GM19468 (cell line): ENCODE measurements at regions not wholly inside any gene's neighbourhood (a gene's known extent, or its start where the extent isn't known, plus 50 kb on each side); places are given as distances from the start of the nearest gene placed in this dataset.

Source experiments
- ATAC-seq: cut with Tn5 transposase; IDR thresholded peaks from one replicate; pipeline ENCODE4 v1.9.1; 2021; ENCODE audit warnings: mild to moderate bottlenecking, moderate library complexity, moderate number of reproducible peaks; ENCODE audit not compliant: unreplicated experiment; ENCODE audit errors: extremely low read depth

DNA sequence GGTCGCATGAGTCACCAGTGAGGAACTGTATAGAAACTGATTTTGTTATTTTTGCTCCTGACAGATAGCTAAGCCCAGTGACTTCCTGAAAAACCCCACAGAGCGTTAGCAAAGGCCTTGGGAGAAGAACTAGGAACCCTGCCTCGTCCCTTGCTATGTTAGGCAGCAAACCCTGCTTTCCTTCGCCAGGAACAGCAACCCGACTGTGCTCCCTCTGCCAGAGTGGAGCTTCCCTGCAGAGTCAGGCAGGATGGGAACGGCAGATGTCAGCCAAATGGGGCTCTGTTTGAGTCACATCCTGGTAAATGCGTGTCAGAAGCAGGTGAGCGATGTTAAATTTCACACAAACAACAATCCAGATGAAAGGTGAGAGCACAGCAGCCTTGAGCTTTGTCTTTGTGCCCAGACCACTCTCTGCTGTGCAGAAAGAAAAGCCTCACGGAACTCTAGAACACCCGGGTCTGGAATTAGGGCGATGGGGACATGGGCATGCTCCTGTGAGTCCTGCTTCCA is 186.6 kb downstream of the ADAMTS15 start:
- no peak for ATAC-seq

DNA sequence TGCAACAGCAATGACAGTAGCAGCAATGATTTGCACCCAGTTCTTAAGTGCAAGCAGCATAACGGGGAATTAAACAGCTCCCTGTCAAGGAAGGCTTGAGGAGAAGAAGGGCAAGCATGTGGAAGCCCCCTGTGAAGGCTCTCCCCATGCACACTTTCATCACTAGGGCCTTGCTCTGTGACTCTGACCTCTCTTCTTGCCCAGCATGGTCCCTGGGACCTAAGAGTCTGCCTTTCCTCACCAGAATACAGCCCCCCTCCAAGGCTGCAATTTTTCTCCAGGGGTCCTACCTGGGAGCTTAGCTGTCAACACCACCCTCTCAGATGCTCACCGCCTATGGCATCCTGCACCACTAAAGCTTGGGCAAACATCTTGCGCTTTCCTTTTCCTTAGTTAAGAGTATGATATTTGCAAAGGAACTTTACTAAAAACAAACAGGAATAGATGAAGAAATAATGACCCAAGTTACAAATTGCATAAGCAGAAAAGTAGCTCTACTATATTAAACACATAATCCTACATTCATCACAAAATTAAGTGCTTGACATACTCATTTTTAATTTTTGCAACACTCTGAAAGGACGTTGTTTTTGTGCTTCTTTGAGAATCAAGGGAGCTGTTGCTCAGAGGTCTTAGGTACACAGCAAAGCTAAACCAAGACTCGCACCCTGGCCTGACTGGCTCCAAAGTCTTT is 187.6 kb downstream of the ADAMTS15 start:
- ATAC-seq, result no peak

DNA sequence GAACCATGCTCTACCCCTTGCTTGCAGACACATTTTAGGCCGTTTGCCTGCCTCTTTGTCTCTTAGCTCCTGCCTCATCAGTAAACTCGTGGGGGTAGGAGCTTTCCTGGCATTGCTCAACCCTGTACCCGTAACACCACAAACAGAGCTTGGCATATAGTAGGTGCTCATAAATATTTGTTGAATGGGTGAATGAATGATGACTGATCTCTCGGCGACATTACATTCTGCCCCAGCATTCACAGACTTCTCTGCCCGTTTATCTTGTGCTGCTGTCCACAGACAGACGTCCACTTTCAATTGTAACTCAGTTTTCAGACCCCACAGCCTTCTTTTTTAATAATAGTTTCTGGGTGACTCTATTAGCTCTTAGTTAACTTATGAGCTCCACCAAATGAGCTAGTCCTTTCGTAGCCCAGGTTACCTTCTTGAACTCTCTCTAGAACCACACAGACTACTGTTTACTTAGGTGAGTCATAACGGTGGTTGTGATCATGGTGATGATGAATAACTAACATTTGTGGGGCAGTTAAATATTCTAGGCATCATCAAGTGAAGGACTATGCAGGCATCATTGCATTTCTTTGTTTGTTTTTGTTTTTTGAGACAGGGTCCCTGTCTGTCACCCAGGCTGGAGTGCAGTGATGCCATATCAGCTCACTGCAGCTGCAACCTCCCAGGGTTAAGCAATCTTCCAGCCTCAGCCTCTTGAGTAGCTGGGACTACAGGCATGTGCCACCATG is 188.4 kb downstream of the ADAMTS15 start:
- peak; percentile 35 for ATAC-seq

DNA sequence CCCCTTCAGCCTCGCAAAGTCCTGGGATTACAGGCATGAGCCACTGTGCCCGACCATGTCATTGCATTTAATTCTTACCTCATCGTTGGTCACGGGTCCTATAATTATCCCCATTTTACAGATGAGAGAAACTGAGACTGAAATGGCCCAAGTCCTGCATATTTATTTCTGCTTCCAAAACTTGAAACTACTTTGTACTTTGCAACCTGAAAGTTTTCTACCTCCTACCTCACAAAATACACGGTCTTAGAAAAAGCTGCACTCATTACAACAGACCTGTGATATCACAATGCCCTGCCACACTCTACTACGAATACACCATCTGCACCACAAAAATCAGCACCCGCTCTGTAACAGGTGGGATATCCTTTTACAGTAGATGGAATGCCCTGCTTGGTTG is 189.1 kb downstream of the ADAMTS15 start:
- no peak for ATAC-seq

GRCh38 chr11:130638033-130638432 is 189.6 kb downstream of the ADAMTS15 start:
- no peak for ATAC-seq

DNA sequence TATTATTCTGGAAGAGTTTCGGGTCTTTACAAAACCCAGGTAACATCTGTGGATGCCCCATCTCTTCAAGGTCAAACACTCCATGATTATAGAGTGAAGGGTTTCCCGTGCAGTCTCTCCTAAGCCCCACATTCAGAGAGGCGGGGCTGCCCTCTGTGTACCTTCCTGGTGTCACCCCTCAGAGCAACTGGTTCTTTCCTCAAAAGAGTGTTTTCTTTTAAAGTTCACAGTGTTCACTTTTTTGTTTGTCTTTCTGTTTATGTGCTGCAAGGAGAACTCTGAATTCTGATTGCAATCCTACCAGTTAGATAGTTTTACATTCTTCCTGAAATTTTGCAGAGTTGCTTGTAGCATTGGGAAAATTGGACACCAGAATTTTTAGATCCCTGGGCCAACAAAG is 190.2 kb downstream of the ADAMTS15 start:
- ATAC-seq, result no peak

GRCh38 chr11:130639369-130639768 is 190.9 kb downstream of the ADAMTS15 start:
- no peak for ATAC-seq

GRCh38 chr11:130640526-130640925 is 192.1 kb downstream of the ADAMTS15 start:
- no peak for ATAC-seq

- no peak for ATAC-seq
Observed at GRCh38 chr11:130641876-130642275, 193.4 kb downstream of the ADAMTS15 start.

DNA sequence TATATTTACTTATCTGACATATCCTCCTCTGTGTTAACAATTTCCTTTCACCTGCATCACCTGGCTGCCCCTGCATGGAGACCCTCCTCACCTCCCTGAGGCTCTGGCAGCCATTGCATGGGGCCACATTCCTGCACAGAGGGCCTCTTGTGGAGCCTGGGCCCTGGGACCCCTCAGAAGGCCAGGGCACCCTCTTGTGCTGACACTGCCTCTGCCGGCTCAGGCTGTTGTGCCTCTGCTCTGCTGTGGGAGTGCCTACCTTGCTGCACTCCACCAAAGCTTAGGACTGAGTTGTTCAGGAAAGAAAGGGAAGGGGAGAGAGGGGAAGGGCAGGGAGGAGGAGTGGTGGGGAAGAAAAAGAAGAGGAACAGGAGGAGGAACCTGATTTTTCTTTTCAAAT is 194.5 kb downstream of the ADAMTS15 start:
- no peak for ATAC-seq

DNA sequence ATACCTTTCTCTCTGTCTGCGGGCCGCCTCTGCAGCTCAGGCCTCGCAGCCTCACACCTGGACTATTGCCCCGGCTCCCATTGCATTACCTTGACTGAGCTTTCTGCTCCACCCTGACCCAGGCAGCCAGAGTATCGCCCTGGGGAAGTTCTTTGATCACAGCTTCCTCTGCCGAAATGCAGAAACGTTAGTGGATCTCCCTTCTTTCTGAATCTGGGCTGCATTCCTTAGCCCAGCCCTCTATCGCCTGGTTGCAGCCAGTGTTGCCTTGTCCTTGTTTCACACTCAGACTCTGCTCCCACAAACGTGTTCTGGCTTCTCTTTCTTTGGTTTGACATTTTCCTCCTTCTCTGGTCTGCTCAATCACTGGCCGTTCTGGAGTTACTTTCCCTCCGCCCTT is 195.7 kb downstream of the ADAMTS15 start:
- ATAC-seq, result no peak

- no peak for ATAC-seq
Observed at GRCh38 chr11:130645164-130645842, 196.9 kb downstream of the ADAMTS15 start.

DNA sequence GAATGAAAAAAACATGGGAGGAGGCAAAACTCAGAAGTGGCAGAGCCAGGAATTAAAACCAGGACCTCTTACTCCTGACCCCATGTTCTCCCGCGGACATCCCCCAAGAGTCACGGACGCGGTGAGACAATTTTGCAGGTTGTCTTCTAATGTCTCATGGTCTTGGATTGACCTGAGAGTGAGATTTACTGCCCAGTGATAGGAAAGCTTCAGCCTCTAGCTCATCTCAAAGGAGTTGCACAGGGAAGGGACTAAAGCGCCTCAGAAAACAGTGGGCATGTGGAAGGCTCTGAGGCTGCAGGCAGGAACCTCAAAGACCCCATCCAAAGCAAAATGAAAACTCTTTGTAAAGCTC is 197.4 kb downstream of the ADAMTS15 start:
- ATAC-seq, result no peak

GRCh38 chr11:130646881-130647280 is 198.4 kb downstream of the ADAMTS15 start:
- ATAC-seq, result no peak

DNA sequence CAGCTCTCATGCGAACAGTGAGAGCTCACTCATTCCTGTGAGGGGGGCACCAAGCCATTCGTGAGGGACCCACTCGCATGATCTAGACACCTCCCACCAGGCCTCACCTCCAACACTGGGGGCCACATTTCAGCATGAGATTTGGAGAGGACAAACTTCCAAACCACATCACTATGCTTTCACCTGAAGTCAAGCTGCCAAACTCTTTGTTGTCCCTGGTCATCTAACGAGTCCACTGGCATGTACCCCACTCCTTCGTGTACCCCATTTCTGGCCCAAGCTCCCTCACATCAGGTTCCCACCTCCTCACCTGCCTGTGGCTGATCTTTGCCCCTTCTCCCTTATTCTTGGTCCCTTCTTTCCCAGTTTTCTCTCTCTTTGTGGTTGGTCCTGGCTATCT is 198.9 kb downstream of the ADAMTS15 start:
- no peak for ATAC-seq

- no peak for ATAC-seq
Observed at GRCh38 chr11:130649801-130650200, 201.4 kb downstream of the ADAMTS15 start.

DNA sequence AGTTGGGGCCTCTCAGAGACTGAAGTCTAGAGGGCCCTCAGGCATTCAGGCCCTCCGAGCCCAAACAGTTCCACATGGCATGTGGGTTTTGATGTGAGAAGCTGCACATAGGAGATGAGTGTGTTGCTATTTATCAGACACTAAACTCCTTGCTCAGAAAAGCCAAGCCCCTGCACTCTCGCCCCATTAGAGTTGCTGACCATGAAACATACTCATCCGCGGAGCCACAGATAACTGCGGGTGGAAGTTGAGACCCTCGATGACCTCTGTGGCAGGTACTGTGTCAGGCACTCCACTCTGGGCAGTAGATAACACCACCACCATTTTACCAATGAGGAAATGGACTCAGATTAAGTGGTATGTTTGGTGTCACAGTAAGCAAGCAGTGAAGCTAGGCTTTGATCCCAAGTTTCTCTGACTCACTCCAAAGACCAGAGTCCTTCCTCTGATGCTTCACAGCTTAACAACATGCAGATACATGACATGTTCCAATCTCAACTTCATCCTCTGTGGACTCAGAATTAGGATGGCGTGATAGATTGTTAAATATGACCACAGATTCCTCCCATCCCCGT is 202.1 kb downstream of the ADAMTS15 start:
- ATAC-seq, result no peak

DNA sequence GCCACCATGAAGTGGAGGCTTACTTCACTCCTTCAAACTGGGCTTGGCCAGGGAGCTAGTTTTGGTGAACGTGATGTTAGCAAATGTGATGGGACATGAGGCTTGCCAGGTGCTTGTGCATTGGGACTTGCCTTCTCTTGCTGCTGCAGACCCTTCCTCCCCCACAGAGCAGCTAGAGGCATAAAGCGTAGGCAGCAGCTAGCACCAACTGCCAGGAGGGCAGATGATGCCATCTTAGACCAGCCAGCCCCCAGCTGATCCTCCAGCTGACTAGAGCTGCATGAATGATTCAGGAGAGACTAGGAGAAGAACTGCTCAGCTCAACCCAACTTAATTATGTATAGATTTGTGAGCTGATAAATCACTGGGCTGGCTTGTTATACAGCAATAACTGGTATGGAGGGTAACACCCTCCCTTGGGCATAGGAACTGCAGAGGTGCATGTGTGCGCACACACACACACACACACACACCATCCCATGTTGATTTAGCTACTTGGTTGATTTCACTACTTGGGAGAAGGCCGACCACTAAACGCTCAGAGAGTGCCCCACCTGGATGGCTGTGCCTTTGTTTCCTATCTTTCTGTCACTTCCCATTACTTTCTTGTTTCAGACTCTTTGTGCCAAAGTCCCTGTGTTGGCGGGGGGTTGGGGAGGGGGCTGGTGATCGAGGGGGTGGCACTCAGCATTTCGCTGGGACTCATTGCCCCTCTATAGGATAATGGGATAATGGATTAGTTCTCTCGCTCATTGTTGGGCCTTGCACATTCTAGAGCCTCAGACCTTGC is 202.8 kb downstream of the ADAMTS15 start:
- no peak for ATAC-seq

- ATAC-seq, result no peak
Observed at GRCh38 chr11:130652671-130653335, 204.4 kb downstream of the ADAMTS15 start.
